Common myeloid progenitor, CD34-positive (primary cell): ENCODE measurements at regions not wholly inside any gene's neighbourhood (a gene's known extent, or its start where the extent isn't known, plus 50 kb on each side); places are given as distances from the start of the nearest gene placed in this dataset.

Experiments
- CTCF ChIA-PET: fragments of 350-600 bp; sonication (Branson Sonifier 250); formaldehyde crosslinking; loops from one replicate; lab custom pipeline; 2021; ENCODE audit warnings: antibody characterized with exemption; lab: Charles Lee
- POLR2A ChIA-PET: fragments of 350-600 bp; sonication (Branson Sonifier 250); formaldehyde crosslinking; loops from one replicate; lab custom pipeline; 2021; ENCODE audit warnings: antibody characterized with exemption; lab: Charles Lee
- DNase-seq, 3 donors: peaks; one replicate each; pipeline versions ENCODE4 v3.0.0 to v3.0.0-alpha.2; 2013
- H3K27ac ChIP-seq, 2 experiments: 1 replicate in 1 of 2; 2 replicates in 1 of 2; pipeline ENCODE4 v1.7.0; 2013; ENCODE audit warnings: inconsistent platforms in 2 of 2, low read length in 2 of 2, mild to moderate bottlenecking in 2 of 2, low read depth in 1 of 2, moderate library complexity in 1 of 2; ENCODE audit not compliant: severe bottlenecking in 2 of 2, insufficient read depth in 1 of 2, poor library complexity in 1 of 2
- H3K27me3 ChIP-seq, 5 experiments: replicated peaks in 2 of 5; 1 replicate in 3 of 5; 2 replicates in 2 of 5; pipeline versions ENCODE4 v1.6.1 to v1.7.0; 2013; ENCODE audit warnings: low read length in 4 of 5, mild to moderate bottlenecking in 2 of 5, moderate library complexity in 2 of 5, inconsistent platforms in 1 of 5; ENCODE audit not compliant: insufficient read depth in 5 of 5, control insufficient read depth in 4 of 5
- H3K36me3 ChIP-seq, 4 experiments: 1 replicate in 2 of 4; 2 replicates in 2 of 4; pipeline versions ENCODE4 v1.6.1 to v1.7.0; 2013; ENCODE audit warnings: low read length in 3 of 4, control low read depth in 1 of 4, mild to moderate bottlenecking in 1 of 4; ENCODE audit not compliant: control insufficient read depth in 4 of 4, insufficient read depth in 4 of 4
- H3K4me1 ChIP-seq, 4 experiments: 1 replicate in 3 of 4; 2 replicates in 1 of 4; pipeline versions ENCODE4 v1.6.1 to v1.7.1; 2013; ENCODE audit warnings: low read length in 3 of 4, mild to moderate bottlenecking in 3 of 4, control low read depth in 1 of 4, inconsistent platforms in 1 of 4, moderate library complexity in 1 of 4; ENCODE audit not compliant: control insufficient read depth in 4 of 4, insufficient read depth in 4 of 4; ENCODE audit errors: control extremely low read depth in 1 of 4
- H3K4me3 ChIP-seq, 7 experiments: 1 replicate in 4 of 7; 2 replicates in 3 of 7; pipeline versions ENCODE4 v1.5.1 to v1.7.0; 2013; ENCODE audit warnings: mild to moderate bottlenecking in 7 of 7, low read length in 6 of 7, moderate library complexity in 6 of 7, inconsistent platforms in 2 of 7, low read depth in 2 of 7, control low read depth in 1 of 7; ENCODE audit not compliant: insufficient read depth in 4 of 7, control insufficient read depth in 1 of 7; ENCODE audit errors: extremely low read depth in 1 of 7
- H3K9me3 ChIP-seq, 5 experiments: 1 replicate in 4 of 5; 2 replicates in 1 of 5; pipeline versions ENCODE4 v1.6.1 to v1.7.1; 2013; ENCODE audit warnings: low read length in 4 of 5, mild to moderate bottlenecking in 2 of 5, inconsistent platforms in 1 of 5, low read depth in 1 of 5, moderate library complexity in 1 of 5; ENCODE audit not compliant: control insufficient read depth in 4 of 5, insufficient read depth in 2 of 5; ENCODE audit errors: control extremely low read depth in 1 of 5
- WGBS: methylation state at CpG from one replicate; pipeline ENCODE4 v1.1.5; 2013; ENCODE audit not compliant: insufficient coverage; 5-methylcytosine and 5-hydroxymethylcytosine counted together

DNA sequence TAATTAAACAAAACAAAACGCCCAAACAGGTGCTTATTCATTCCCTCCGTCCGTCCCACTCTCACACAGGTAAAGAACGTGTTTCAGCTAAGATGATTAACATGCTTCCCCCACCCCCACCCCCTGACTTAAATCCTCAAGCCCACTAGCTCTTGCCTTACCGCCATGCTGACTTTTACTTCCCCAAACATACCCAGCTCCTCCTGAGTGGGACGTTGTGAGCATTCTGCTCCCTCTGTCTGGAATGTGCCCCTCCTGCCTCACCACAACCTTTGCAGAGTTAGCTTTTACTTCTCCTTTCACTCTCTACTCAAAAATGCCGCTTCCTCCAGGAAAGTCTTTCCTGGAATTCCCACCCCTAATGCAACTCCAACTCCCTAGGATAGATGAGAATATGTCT lies 774.0 kb upstream of the RBFOX1 start:
- POLR2A ChIA-PET: no interaction called here

DNA sequence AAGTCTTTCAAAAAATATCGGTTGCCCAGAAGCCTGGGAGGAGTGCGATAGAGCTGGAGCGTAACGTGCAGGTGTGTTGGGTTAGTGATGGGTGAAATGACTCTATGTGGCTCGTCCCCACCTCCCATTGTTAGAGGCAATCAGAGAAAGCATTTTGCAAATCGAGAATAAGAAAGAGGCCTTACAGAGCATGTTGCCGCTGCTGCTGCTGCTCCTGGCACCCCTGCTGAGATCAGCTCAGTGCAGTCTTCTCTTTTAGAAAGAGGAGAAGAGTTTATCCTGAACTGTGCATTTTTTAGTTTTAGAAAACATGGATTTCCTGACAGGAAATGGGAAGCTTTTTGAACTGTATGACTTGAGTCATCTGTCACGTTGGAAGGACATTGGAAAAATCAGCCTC lies 774.5 kb upstream of the RBFOX1 start:
- no peak overlapping the region for H3K27ac ChIP-seq
- no peak overlapping the region for H3K4me3 ChIP-seq
- ChIA-PET CTCF (no interaction called here), POLR2A (interaction anchor here (0.6 kb wide), 1 partner anchor 885 kb away, joined by 4 read pairs; no protein-coding TSS in a partner anchor)
- no peaks in the 10 kb centered on the region for H3K36me3 ChIP-seq
- no peaks in the 10 kb centered on the region for H3K4me1 ChIP-seq
- H3K27me3 ChIP-seq: no peaks in the 10 kb centered on the region
- WGBS: 0% methylated on average over 4 of the region's 8 CpGs
- no peaks in the 10 kb centered on the region for H3K9me3 ChIP-seq
- no peak for DNase-seq

More for the DNA sequence above, 774.0 kb upstream of the RBFOX1 start:
- CTCF ChIA-PET: no interaction called here
- Histone ChIP-seq H3K27me3 (no peaks in the 10 kb centered on the region), H3K9me3 (no peaks in the 10 kb centered on the region), H3K4me1 (no peaks in the 10 kb centered on the region), H3K36me3 (no peaks in the 10 kb centered on the region), H3K27ac (no peak overlapping the region), H3K4me3 (no peak overlapping the region)
- WGBS: 15% methylated on average over 6 of the region's 7 CpGs
- no peak for DNase-seq

DNA sequence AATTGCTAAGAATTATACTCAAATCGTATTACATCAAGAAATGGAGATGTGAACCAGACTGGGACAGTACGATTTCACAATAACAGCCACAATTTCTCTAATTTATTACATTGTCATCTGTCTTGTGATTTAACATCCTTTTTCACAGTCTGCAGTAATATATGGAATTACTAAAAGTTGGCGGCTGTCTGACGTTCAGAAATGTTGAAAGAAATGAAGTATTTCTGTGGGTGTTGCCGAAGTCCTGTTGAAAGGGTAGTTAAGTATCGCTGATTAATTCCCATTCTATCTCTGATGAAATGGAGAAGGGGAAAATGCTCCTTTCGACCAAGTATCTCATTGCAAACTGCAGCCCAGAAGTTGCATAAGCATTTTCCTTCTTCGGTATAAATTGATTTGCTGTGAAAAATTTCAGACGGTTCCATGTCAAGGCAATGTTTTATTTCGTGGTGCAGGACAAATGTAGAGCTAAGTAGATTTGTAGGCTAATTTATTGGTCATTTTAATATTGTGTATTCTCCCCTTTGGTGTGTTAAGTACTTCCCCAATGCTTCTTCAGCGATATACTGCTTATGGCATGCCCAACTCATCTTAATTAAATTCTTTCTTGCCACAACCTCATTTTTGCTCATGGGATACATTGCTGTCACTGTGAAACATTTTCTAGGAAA lies 775.2 kb upstream of the RBFOX1 start:
- Histone ChIP-seq H3K4me3 (no peak overlapping the region), H3K27ac (no peak overlapping the region), H3K36me3 (no peaks in the 10 kb centered on the region), H3K27me3 (no peaks in the 10 kb centered on the region), H3K9me3 (no peaks in the 10 kb centered on the region), H3K4me1 (no peaks in the 10 kb centered on the region)
- 88% methylated on average over 6 of the region's 11 CpGs for WGBS
- ChIA-PET POLR2A (no interaction called here), CTCF (no interaction called here)
- DNase-seq: no peak

DNA sequence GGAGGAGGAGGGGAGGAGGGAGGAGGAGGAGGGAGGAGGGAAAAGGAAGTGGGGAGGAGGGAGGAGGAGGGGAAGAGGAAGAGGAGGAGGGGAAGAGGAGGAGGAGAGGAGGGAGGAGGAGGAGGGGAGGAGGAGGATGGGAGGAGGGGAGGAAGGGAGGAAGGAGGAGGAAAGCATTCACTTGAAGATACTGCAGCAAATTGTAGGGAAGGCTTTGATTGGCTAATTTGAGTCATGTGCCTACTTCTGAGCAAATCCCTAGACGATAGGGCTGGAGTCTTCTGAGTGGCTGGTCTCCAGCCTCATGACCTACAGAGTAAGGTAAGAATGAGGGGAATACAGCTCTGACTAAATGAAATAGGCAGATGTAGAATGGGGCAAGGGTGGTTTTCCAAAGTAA lies 783.2 kb upstream of the RBFOX1 start:
- Histone ChIP-seq H3K27me3 (no peaks in the 10 kb centered on the region), H3K4me1 (no peaks in the 10 kb centered on the region), H3K36me3 (no peaks in the 10 kb centered on the region), H3K4me3 (no peak overlapping the region), H3K9me3 (no peaks in the 10 kb centered on the region), H3K27ac (no peak overlapping the region)
- no peak for DNase-seq
- ChIA-PET CTCF (no interaction called here), POLR2A (no interaction called here)
- WGBS: 75% methylated on average over 1 of the region's 1 CpG

DNA sequence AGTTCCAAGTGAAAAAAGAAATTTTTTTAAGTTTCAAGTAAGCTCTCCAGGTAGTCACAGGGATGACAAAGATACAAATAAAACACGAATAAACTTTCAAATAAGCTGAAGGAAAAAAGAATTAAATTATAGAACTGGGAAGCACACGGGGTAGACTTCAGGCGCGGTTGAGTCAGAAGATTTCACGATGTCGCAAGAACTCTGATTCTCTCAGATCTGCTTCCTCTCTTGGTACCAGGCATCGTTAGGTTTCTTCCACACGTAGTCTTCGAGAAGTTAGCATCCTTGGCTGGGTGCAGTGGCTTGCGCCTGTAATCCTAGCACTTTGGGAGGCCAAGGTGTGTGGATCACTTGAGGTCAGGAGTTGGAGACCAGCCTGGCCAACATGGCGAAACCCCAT lies 784.1 kb upstream of the RBFOX1 start:
- no peaks in the 10 kb centered on the region for H3K36me3 ChIP-seq
- WGBS: 94% methylated on average over 10 of the region's 11 CpGs
- no peak overlapping the region for H3K4me3 ChIP-seq
- no peak overlapping the region for H3K27ac ChIP-seq
- CTCF ChIA-PET: no interaction called here
- no peak for DNase-seq
- H3K9me3 ChIP-seq: no peaks in the 10 kb centered on the region
- no peaks in the 10 kb centered on the region for H3K27me3 ChIP-seq
- POLR2A ChIA-PET: no interaction called here
- no peaks in the 10 kb centered on the region for H3K4me1 ChIP-seq

DNA sequence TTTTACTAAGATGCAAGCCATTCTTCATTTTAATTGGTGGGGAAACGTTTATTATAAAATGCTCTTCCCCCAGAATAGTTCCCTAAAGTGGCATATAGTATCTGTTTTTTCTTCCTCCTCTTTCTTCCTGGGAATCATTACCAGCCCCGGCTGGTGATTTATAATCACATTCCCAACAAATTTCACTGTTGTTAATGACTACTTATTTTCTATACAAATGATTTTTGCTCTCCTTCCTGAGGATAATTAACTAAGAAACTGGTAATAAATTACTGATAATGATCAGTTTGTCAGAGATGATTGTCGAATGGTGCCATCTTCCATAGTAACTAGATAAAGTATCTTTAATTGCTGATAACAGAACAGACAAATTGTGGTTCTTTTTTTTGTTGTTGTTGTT lies 785.5 kb upstream of the RBFOX1 start:
- no CpG with 5 or more reads among the region's 3 CpGs for WGBS
- DNase-seq: no peak
- Histone ChIP-seq H3K4me1 (no peaks in the 10 kb centered on the region), H3K27me3 (no peaks in the 10 kb centered on the region), H3K36me3 (no peaks in the 10 kb centered on the region), H3K4me3 (no peak overlapping the region), H3K27ac (no peak overlapping the region), H3K9me3 (no peaks in the 10 kb centered on the region)
- ChIA-PET CTCF (interaction anchor here (1.0 kb wide), 1 partner anchor 21 kb away, joined by 3 read pairs; no protein-coding TSS in a partner anchor), POLR2A (no interaction called here)

DNA sequence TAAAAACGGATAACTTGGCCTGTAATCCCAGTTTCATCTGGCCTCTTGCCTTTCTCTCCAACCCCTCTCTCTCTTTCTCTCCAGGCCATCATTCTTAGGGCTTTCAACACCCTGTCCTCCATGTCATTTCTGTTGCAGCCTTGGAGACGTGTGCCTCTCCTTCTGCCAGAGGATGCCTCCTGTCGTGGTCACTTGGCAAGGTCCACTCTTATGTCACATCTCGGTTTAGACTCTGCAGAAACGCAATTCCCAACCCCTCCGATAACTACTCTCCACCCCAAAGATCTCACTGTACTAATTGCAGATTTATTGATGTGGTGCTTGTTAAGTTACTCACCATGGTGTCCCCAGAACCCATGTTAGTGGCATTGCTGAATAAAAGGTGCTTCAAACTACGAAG lies 787.3 kb upstream of the RBFOX1 start:
- Histone ChIP-seq H3K9me3 (no peaks in the 10 kb centered on the region), H3K4me3 (no peak overlapping the region), H3K27me3 (no peaks in the 10 kb centered on the region), H3K36me3 (no peaks in the 10 kb centered on the region), H3K27ac (no peak overlapping the region), H3K4me1 (no peaks in the 10 kb centered on the region)
- ChIA-PET CTCF (no interaction called here), POLR2A (no interaction called here)
- 95% methylated on average over 3 of the region's 7 CpGs for WGBS
- no peak for DNase-seq
